Endodermal cell (in vitro differentiated cells): ENCODE measurements at regions not wholly inside any gene's neighbourhood (a gene's known extent, or its start where the extent isn't known, plus 50 kb on each side); places are given as distances from the start of the nearest gene placed in this dataset.
A peak's percentile ranks its signal among the peaks of the same experiment; 100 is the strongest.

Experiments
- DNase-seq: peaks from one replicate; pipeline ENCODE4 v3.0.0-alpha.2; 2017
- H3K27ac ChIP-seq: 2 replicates; pipeline ENCODE4 v1.5.1; 2013; ENCODE audit warnings: mild to moderate bottlenecking, low read depth, low read length, moderate library complexity
- H3K27me3 ChIP-seq: 2 replicates; pipeline ENCODE4 v1.6.1; 2013; ENCODE audit warnings: mild to moderate bottlenecking, low read length, moderate library complexity; ENCODE audit not compliant: insufficient read depth, control insufficient read depth, poor library complexity, severe bottlenecking
- H3K36me3 ChIP-seq: 2 replicates; pipeline ENCODE4 v1.7.0; 2013; ENCODE audit warnings: mild to moderate bottlenecking, low read length, moderate library complexity; ENCODE audit not compliant: control insufficient read depth, insufficient read depth
- H3K4me1 ChIP-seq: one replicate; pipeline ENCODE4 v1.7.0; 2013; ENCODE audit warnings: low read length; ENCODE audit not compliant: control insufficient read depth, insufficient read depth
- H3K4me3 ChIP-seq: 2 replicates; pipeline ENCODE4 v1.5.1; 2013; ENCODE audit warnings: mild to moderate bottlenecking, low read length, moderate library complexity
- H3K9ac ChIP-seq: 2 replicates; pipeline ENCODE4 v1.6.1; 2013; ENCODE audit warnings: mild to moderate bottlenecking, low read length, moderate library complexity; ENCODE audit not compliant: poor library complexity, severe bottlenecking; ENCODE audit errors: extremely low read depth
- H3K9me3 ChIP-seq: 2 replicates; pipeline ENCODE4 v1.6.1; 2013; ENCODE audit warnings: mild to moderate bottlenecking, low read length, moderate library complexity; ENCODE audit not compliant: control insufficient read depth
- H3K27ac Mint-ChIP-seq: 2 replicates; pipeline ENCODE4 v1.8.0; 2020; ENCODE audit warnings: mixed read lengths
- H3K27me3 Mint-ChIP-seq: 2 replicates; pipeline ENCODE4 v1.8.0; 2021; ENCODE audit warnings: mild to moderate bottlenecking, mixed read lengths; ENCODE audit not compliant: insufficient read depth
- H3K36me3 Mint-ChIP-seq: 2 replicates; pipeline ENCODE4 v1.8.0; 2020; ENCODE audit warnings: low read depth, mixed read lengths
- H3K4me1 Mint-ChIP-seq: 2 replicates; pipeline ENCODE4 v1.8.0; 2020; ENCODE audit warnings: mixed read lengths
- H3K4me3 Mint-ChIP-seq: 2 replicates; pipeline ENCODE4 v1.8.0; 2020; ENCODE audit warnings: mild to moderate bottlenecking, moderate library complexity, mixed read lengths
- H3K9me3 Mint-ChIP-seq: 2 replicates; pipeline ENCODE4 v1.8.0; 2020; ENCODE audit warnings: mild to moderate bottlenecking, mixed read lengths
- WGBS, 2 experiments: methylation state at CpG; one replicate each; pipeline versions ENCODE4 v1.1.5 to v1.1.7; 2013; ENCODE audit warnings: missing lambda C conversion rate in 2 of 2, mixed read lengths in 1 of 2; ENCODE audit not compliant: insufficient coverage in 1 of 2, insufficient read length in 1 of 2; 5-methylcytosine and 5-hydroxymethylcytosine counted together
- TF ChIP-seq, protein P1 (sequence below): fragments of 200-600 bp; sonication (generic); conservative IDR thresholded peaks from 2 replicates; pipeline ENCODE4 v1.5.0; 2021; ENCODE audit warnings: antibody characterized with exemption, mild to moderate bottlenecking

DNA sequence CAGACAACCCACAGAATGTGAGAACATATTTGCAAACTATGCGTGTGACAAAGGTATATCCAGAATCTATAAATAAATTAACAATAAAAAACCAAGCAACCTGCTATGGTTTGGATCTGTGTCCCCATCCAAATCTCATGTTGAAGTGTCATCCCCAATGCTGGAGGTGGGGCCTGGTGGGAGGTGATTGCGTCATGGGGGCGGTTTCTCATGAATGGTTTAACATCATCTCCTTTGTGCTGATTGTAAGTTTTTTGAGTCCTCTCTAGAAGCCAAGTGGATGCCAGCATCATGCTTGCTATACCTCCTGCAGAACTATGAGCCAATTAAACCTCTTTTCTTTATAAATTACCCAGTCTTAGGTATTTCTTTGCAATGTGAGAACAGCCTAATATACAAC lies 335.4 kb downstream of the MAN2A1 start:
- no peak overlapping the region for H3K9ac ChIP-seq
- WGBS, 2 experiments, result 96% methylated on average over 3 of the region's 3 CpGs; no CpG with 5 or more reads in 1 of the 2 experiments
- H3K9me3 Mint-ChIP-seq, result no peaks in the 10 kb centered on the region

DNA sequence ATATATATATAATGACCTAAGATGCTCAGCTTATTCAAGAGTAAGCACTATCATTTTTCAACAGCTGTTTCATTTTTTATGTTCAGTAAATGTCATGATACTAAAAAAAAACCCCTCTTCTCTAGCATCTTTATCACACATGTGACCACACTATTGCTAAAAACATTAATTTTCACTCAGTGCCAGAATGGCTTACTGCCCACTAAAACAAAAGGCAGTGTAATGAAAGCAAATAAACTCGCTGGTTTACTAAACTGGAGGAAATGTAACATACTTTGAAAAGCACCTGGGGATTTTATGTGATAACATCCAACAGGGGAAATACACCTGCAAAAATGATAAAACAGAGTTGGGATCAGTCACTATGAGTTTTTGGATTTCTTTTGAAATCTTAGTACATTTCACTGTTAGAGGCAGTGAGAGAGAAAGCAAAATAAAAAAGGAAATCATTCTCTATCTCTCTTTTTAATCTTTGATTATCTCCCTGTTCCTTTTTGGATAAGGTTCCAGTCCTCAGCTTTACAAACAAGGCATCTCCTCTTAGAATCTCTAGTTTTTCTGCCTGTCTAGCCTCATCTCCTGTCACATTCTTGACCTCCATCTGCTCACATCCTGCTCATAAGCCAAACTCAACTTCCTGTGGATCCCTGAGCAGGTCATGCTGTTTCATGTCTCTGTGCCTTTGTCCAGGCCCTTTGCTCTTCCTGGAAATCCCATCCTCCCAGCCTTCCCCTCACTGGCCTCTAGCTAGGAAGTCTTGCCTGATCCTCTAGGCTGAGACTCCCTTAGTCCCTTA lies 338.0 kb downstream of the MAN2A1 start:
- TF ChIP-seq, protein P1, sequence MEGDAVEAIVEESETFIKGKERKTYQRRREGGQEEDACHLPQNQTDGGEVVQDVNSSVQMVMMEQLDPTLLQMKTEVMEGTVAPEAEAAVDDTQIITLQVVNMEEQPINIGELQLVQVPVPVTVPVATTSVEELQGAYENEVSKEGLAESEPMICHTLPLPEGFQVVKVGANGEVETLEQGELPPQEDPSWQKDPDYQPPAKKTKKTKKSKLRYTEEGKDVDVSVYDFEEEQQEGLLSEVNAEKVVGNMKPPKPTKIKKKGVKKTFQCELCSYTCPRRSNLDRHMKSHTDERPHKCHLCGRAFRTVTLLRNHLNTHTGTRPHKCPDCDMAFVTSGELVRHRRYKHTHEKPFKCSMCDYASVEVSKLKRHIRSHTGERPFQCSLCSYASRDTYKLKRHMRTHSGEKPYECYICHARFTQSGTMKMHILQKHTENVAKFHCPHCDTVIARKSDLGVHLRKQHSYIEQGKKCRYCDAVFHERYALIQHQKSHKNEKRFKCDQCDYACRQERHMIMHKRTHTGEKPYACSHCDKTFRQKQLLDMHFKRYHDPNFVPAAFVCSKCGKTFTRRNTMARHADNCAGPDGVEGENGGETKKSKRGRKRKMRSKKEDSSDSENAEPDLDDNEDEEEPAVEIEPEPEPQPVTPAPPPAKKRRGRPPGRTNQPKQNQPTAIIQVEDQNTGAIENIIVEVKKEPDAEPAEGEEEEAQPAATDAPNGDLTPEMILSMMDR, result no peak
- Mint-ChIP-seq H3K4me3 (no peak overlapping the region), H3K4me1 (no peaks in the 10 kb centered on the region), H3K27ac (no peak overlapping the region), H3K9me3 (no peaks in the 10 kb centered on the region), H3K36me3 (no peaks in the 10 kb centered on the region), H3K27me3 (no peaks in the 10 kb centered on the region)
- H3K9me3 ChIP-seq, result no peaks in the 10 kb centered on the region
- H3K4me3 ChIP-seq, result no peak overlapping the region
- 97 to 100% methylated on average over 1 of the region's 1 CpG for WGBS, 2 experiments
- H3K27ac ChIP-seq, result no peak overlapping the region
- no peaks in the 10 kb centered on the region for H3K36me3 ChIP-seq
- no peak overlapping the region for H3K9ac ChIP-seq
- no peaks in the 10 kb centered on the region for H3K4me1 ChIP-seq
- no peak for DNase-seq
- no peaks in the 10 kb centered on the region for H3K27me3 ChIP-seq

More for the DNA sequence above, 335.4 kb downstream of the MAN2A1 start:
- no peaks in the 10 kb centered on the region for H3K27me3 Mint-ChIP-seq
- Histone ChIP-seq H3K27me3 (no peaks in the 10 kb centered on the region), H3K36me3 (no peaks in the 10 kb centered on the region), H3K4me1 (no peaks in the 10 kb centered on the region), H3K27ac (no peak overlapping the region), H3K4me3 (no peak overlapping the region), H3K9me3 (no peaks in the 10 kb centered on the region)
- DNase-seq, result no peak
- H3K4me1 Mint-ChIP-seq, result no peaks in the 10 kb centered on the region
- H3K4me3 Mint-ChIP-seq, result no peak overlapping the region
- H3K27ac Mint-ChIP-seq, result no peak overlapping the region
- no peaks in the 10 kb centered on the region for H3K36me3 Mint-ChIP-seq
- TF ChIP-seq, protein P1, result no peak

DNA sequence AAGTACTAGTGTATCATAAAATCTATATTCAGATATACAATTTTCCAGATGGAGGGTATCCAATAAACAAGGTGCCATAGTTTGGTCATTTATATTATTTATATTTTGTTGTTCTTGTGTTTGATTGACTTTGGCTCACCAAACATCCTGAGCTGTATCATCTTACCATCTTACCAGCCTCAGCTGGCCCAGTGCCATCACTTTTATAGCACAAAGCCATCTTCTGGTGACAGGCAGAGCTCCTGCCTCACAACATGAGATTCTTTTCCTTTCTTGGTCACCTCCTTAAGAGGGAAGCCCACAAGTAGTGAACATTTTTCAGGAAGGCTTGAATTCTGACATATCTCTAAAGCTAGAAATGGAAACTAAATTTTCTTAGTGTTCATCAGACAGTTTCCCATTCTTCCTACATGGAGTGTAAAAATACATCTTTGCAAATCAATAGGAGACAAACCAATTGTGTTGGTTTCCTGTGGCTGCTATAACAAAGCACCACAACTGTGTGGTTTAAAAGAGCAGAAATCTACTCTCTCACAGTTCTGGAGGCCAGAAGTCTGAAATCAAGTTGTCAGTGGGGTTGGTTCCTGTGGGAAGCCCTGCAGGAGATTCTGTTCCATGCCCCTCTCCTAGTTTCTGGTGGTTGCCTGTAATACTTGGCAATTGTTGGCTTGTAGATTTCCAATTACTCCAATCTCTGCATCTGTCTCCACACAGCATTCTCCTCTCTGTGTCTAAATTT lies 341.8 kb downstream of the MAN2A1 start:
- Histone ChIP-seq H3K4me1 (no peaks in the 10 kb centered on the region), H3K27ac (peak overlapping the region; percentile 39), H3K9me3 (no peaks in the 10 kb centered on the region), H3K9ac (no peak overlapping the region), H3K36me3 (no peaks in the 10 kb centered on the region), H3K4me3 (no peak overlapping the region), H3K27me3 (no peaks in the 10 kb centered on the region)
- Mint-ChIP-seq H3K27ac (no peak overlapping the region), H3K4me3 (no peak overlapping the region), H3K27me3 (no peaks in the 10 kb centered on the region), H3K9me3 (no peaks in the 10 kb centered on the region), H3K4me1 (no peaks in the 10 kb centered on the region), H3K36me3 (no peaks in the 10 kb centered on the region)
- TF ChIP-seq, protein P1, result no peak
- no peak for DNase-seq
